Mesenchymal stem cell (in vitro differentiated cells and primary cell): ENCODE measurements at regions not wholly inside any gene's neighbourhood (a gene's known extent, or its start where the extent isn't known, plus 50 kb on each side); places are given as distances from the start of the nearest gene placed in this dataset.

Experiments
- DNase-seq: peaks from one replicate; pipeline ENCODE4 v3.0.0-alpha.2; 2013
- H2AFZ ChIP-seq: one replicate; pipeline ENCODE4 v1.6.1; 2013; ENCODE audit warnings: low read depth, mild to moderate bottlenecking, control low read depth, inconsistent platforms, low read length, moderate library complexity
- H2AK5ac ChIP-seq: 2 replicates; pipeline ENCODE4 v1.6.1; 2013; ENCODE audit warnings: low read length, moderate library complexity, mild to moderate bottlenecking, inconsistent platforms; ENCODE audit not compliant: severe bottlenecking
- H2BK120ac ChIP-seq: one replicate; pipeline ENCODE4 v1.6.1; 2013; ENCODE audit warnings: low read depth, mild to moderate bottlenecking, inconsistent platforms, low read length, moderate library complexity
- H2BK12ac ChIP-seq, 2 experiments: one replicate each; pipeline ENCODE4 v1.6.1; 2013; ENCODE audit warnings: inconsistent platforms in 2 of 2, low read length in 2 of 2, mild to moderate bottlenecking in 2 of 2, moderate library complexity in 2 of 2, control low read depth in 1 of 2
- H2BK15ac ChIP-seq: one replicate; pipeline ENCODE4 v1.6.1; 2013; ENCODE audit warnings: mild to moderate bottlenecking, low read depth, inconsistent platforms; ENCODE audit not compliant: poor library complexity, severe bottlenecking
- H2BK5ac ChIP-seq: 2 replicates; pipeline ENCODE4 v1.6.1; 2013; ENCODE audit warnings: low read depth, mild to moderate bottlenecking, low read length, control low read depth, inconsistent platforms; ENCODE audit not compliant: poor library complexity, severe bottlenecking
- H3K14ac ChIP-seq, 2 experiments: one replicate each; pipeline ENCODE4 v1.6.1; 2013; ENCODE audit warnings: inconsistent platforms in 2 of 2, low read length in 2 of 2, control low read depth in 1 of 2, mild to moderate bottlenecking in 1 of 2, moderate library complexity in 1 of 2
- H3K18ac ChIP-seq, 2 experiments: one replicate each; pipeline ENCODE4 v1.6.1; 2013; ENCODE audit warnings: inconsistent platforms in 2 of 2, low read length in 2 of 2, control low read depth in 1 of 2, low read depth in 1 of 2, mild to moderate bottlenecking in 1 of 2
- H3K23ac ChIP-seq, 2 experiments: one replicate each; pipeline ENCODE4 v1.6.1; 2013; ENCODE audit warnings: inconsistent platforms in 2 of 2, low read length in 2 of 2, mild to moderate bottlenecking in 2 of 2, moderate library complexity in 2 of 2, control low read depth in 1 of 2
- H3K27ac ChIP-seq: 2 replicates; pipeline ENCODE4 v1.5.1; 2013; ENCODE audit warnings: mild to moderate bottlenecking, moderate library complexity, low read length, control low read depth, inconsistent platforms; ENCODE audit not compliant: poor library complexity, severe bottlenecking
- H3K27me3 ChIP-seq, 2 experiments: 2 replicates each; pipeline versions ENCODE4 v1.6.1 to v1.7.0; 2013; ENCODE audit warnings: low read length in 2 of 2, mild to moderate bottlenecking in 2 of 2, moderate library complexity in 2 of 2, control low read depth in 1 of 2, inconsistent platforms in 1 of 2; ENCODE audit not compliant: control insufficient read depth in 1 of 2, insufficient read depth in 1 of 2
- H3K36me3 ChIP-seq, 2 experiments: 2 replicates each; pipeline versions ENCODE4 v1.6.1 to v1.7.0; 2013; ENCODE audit warnings: low read length in 2 of 2, control low read depth in 1 of 2, inconsistent platforms in 1 of 2, low read depth in 1 of 2, mild to moderate bottlenecking in 1 of 2; ENCODE audit not compliant: insufficient read depth in 2 of 2, control insufficient read depth in 1 of 2
- H3K4ac ChIP-seq, 2 experiments: one replicate each; pipeline ENCODE4 v1.6.1; 2013; ENCODE audit warnings: inconsistent platforms in 2 of 2, low read length in 2 of 2, mild to moderate bottlenecking in 2 of 2, moderate library complexity in 2 of 2, control low read depth in 1 of 2, low read depth in 1 of 2
- H3K4me1 ChIP-seq: 2 replicates; pipeline ENCODE4 v1.6.1; 2013; ENCODE audit warnings: low read depth, low read length, control low read depth; ENCODE audit not compliant: control insufficient read depth, insufficient read depth
- H3K4me2 ChIP-seq: 2 replicates; pipeline ENCODE4 v1.6.1; 2013; ENCODE audit warnings: low read length, mild to moderate bottlenecking, inconsistent platforms; ENCODE audit not compliant: poor library complexity, severe bottlenecking
- H3K4me3 ChIP-seq, 2 experiments: 2 replicates each; pipeline versions ENCODE4 v1.5.1 to v1.7.0; 2013; ENCODE audit warnings: low read length in 2 of 2, mild to moderate bottlenecking in 2 of 2, control low read depth in 1 of 2, low read depth in 1 of 2; ENCODE audit not compliant: insufficient read depth in 1 of 2
- H3K79me1 ChIP-seq: replicated peaks from 2 replicates; pipeline ENCODE4 v1.6.1; 2013; ENCODE audit warnings: mild to moderate bottlenecking, control low read depth, low read length, inconsistent platforms; ENCODE audit not compliant: poor library complexity, severe bottlenecking
- H3K9ac ChIP-seq: 2 replicates; pipeline ENCODE4 v1.7.0; 2013; ENCODE audit warnings: mild to moderate bottlenecking, low read length, moderate library complexity
- H3K9me3 ChIP-seq: 2 replicates; pipeline ENCODE4 v1.7.0; 2013; ENCODE audit warnings: mild to moderate bottlenecking, low read length; ENCODE audit not compliant: control insufficient read depth
- H4K8ac ChIP-seq: one replicate; pipeline ENCODE4 v1.6.1; 2013; ENCODE audit warnings: inconsistent platforms, mild to moderate bottlenecking, low read length, moderate library complexity
- H4K91ac ChIP-seq: one replicate; pipeline ENCODE4 v1.6.1; 2013; ENCODE audit warnings: mild to moderate bottlenecking, low read length, inconsistent platforms
- WGBS: methylation state at CpG from one replicate; pipeline ENCODE4 v1.1.7; 2013; ENCODE audit warnings: mixed read lengths; 5-methylcytosine and 5-hydroxymethylcytosine counted together

DNA sequence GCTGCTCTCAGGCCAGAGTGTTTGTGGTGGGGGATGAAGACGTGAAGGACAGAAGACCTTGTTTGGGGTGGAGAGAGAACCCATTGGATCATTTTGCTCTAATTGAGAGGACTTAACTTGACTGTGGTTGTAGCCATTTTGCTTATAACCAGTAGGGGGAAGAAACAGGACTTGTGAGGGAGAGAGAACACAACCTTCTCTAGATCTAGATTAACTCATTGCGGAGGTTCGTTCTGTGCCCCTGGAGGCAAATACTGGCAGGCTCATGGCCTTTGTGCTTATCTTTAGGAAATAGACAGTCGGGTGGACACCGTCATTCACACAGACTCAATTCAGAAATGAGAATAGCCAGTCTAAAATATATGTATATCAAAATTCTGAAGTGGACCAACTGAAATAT is 147.0 kb upstream of the LHCGR start:
- no peak overlapping the region for H3K23ac ChIP-seq
- H3K79me1 ChIP-seq = no peaks in the 10 kb centered on the region
- H4K91ac ChIP-seq = no peak overlapping the region
- no peak overlapping the region for H4K8ac ChIP-seq
- no peak overlapping the region for H2BK12ac ChIP-seq
- no peaks in the 10 kb centered on the region for H3K4me1 ChIP-seq
- no peak overlapping the region for H2BK5ac ChIP-seq
- no peak for DNase-seq
- no peak overlapping the region for H3K4me3 ChIP-seq
- H2AK5ac ChIP-seq = no peak overlapping the region
- H3K9ac ChIP-seq = no peak overlapping the region
- no peak overlapping the region for H3K4me2 ChIP-seq
- H2AFZ ChIP-seq = no peak overlapping the region
- no peaks in the 10 kb centered on the region for H3K36me3 ChIP-seq
- H2BK15ac ChIP-seq = no peak overlapping the region
- no peaks in the 10 kb centered on the region for H3K9me3 ChIP-seq
- peaks cover 0 to 8% of the 10 kb centered on the region in 2 experiments for H3K27me3 ChIP-seq
- no peak overlapping the region for H3K14ac ChIP-seq
- H3K4ac ChIP-seq = no peak overlapping the region
- 74% methylated on average over 2 of the region's 5 CpGs for WGBS
- no peak overlapping the region for H3K18ac ChIP-seq
- H3K27ac ChIP-seq = no peak overlapping the region
- H2BK120ac ChIP-seq = no peak overlapping the region

DNA sequence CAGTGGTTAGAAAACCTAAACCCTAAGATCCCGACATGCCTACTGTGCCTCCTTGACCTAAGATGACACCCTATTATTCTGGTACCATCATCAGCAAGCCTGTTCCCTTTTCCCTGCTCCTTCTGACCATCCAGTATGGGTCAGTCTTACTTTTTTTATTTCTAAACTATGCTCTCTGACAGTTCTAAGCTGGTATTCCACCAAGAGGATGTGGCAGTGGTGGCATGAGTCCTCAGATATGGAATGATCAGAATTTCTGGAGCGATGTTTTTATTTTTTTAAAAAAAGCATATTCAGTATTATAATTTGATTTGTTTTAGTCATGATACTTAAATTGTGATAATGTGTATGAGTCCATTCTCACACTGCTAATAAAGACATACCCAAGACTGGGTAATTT is 145.9 kb upstream of the LHCGR start:
- no peak overlapping the region for H2BK15ac ChIP-seq
- no peak overlapping the region for H3K18ac ChIP-seq
- H3K4me1 ChIP-seq = no peaks in the 10 kb centered on the region
- no peak overlapping the region for H3K4me3 ChIP-seq
- no peaks in the 10 kb centered on the region for H3K27me3 ChIP-seq
- H4K8ac ChIP-seq = no peak overlapping the region
- H4K91ac ChIP-seq = no peak overlapping the region
- no peak overlapping the region for H2BK5ac ChIP-seq
- no peak overlapping the region for H2AFZ ChIP-seq
- H3K4me2 ChIP-seq = no peak overlapping the region
- no peak overlapping the region for H3K4ac ChIP-seq
- no peak overlapping the region for H3K23ac ChIP-seq
- no peak for DNase-seq
- no peak overlapping the region for H3K9ac ChIP-seq
- no peaks in the 10 kb centered on the region for H3K36me3 ChIP-seq
- no peak overlapping the region for H2AK5ac ChIP-seq
- no peak overlapping the region for H2BK120ac ChIP-seq
- H3K9me3 ChIP-seq = no peaks in the 10 kb centered on the region
- H3K27ac ChIP-seq = no peak overlapping the region
- H2BK12ac ChIP-seq = no peak overlapping the region
- WGBS = 73% methylated on average over 1 of the region's 2 CpGs
- no peak overlapping the region for H3K14ac ChIP-seq
- H3K79me1 ChIP-seq = no peaks in the 10 kb centered on the region

DNA sequence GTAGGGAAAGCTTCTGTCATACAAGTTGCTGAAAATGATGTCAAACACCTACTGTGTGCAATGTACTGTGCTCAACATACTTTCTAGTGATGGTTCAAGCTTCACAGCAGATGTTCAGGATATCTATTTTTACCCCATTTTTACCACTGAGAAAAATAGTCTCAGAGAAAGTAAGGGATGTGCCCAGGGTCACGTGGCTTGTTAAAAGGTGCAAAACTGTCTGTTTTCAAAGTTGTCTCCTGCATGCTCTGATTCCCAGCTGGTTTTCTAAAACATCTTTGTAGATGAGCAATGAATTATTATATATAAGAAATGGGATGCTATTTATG is 145.5 kb upstream of the LHCGR start:
- H3K23ac ChIP-seq = no peak overlapping the region
- H2AFZ ChIP-seq = no peak overlapping the region
- no peak overlapping the region for H2BK15ac ChIP-seq
- no peak overlapping the region for H4K8ac ChIP-seq
- no peaks in the 10 kb centered on the region for H3K79me1 ChIP-seq
- no peak overlapping the region for H2BK120ac ChIP-seq
- H3K9ac ChIP-seq = no peak overlapping the region
- no peak overlapping the region for H3K4me3 ChIP-seq
- no peak overlapping the region for H2BK12ac ChIP-seq
- no peak overlapping the region for H4K91ac ChIP-seq
- no peak for DNase-seq
- H3K27ac ChIP-seq = no peak overlapping the region
- no peak overlapping the region for H3K14ac ChIP-seq
- no peaks in the 10 kb centered on the region for H3K36me3 ChIP-seq
- H3K18ac ChIP-seq = no peak overlapping the region
- no peak overlapping the region for H3K4me2 ChIP-seq
- no peak overlapping the region for H3K4ac ChIP-seq
- H3K27me3 ChIP-seq = no peaks in the 10 kb centered on the region
- H2BK5ac ChIP-seq = no peak overlapping the region
- WGBS = no CpG with 5 or more reads among the region's 1 CpG
- H2AK5ac ChIP-seq = no peak overlapping the region
- H3K4me1 ChIP-seq = no peaks in the 10 kb centered on the region
- no peaks in the 10 kb centered on the region for H3K9me3 ChIP-seq

DNA sequence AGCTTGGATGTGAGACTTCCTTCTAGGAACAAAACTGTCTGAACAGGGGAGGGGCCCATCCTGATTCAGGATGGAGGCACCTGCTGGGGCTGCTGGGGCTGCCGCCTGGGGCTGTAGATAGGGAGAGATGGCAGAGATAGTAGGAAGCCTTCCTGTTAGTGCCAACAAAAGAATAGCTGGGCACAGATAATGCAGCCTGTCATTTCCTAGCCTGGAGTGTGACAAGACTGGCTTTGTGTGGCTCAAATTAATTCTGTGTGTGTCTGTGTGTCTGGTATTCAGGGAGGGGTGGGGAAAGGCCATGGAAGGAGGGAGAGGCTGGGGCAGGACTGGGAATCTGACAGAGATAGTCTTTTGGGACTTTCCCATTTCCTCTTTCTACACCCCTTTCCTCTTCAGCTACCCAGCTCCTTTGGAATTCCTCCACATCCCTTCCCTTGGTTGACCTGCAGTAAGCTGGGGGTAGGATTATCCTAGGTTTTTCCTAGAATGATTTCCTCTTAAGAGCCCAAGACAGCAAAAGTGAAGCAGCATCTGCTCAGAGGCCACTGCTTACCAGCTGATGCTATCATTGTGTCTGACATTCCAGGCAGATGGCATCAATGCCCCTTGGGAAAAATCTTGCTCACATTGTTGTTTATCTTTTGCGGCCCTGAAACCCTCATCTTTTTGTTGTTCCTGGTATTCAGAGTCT is 144.9 kb upstream of the LHCGR start:
- Histone ChIP-seq H4K8ac (no peak overlapping the region), H3K4me3 (no peak overlapping the region), H4K91ac (no peak overlapping the region), H2BK15ac (no peak overlapping the region), H2AFZ (no peak overlapping the region), H3K27me3 (no peaks in the 10 kb centered on the region), H3K27ac (no peak overlapping the region), H2BK5ac (no peak overlapping the region), H3K4me2 (no peak overlapping the region), H3K23ac (no peak overlapping the region), H3K18ac (no peak overlapping the region), H3K4me1 (no peaks in the 10 kb centered on the region), H2BK120ac (no peak overlapping the region), H2BK12ac (no peak overlapping the region), H3K9me3 (no peaks in the 10 kb centered on the region), H3K36me3 (no peaks in the 10 kb centered on the region), H3K79me1 (no peaks in the 10 kb centered on the region), H3K4ac (no peak overlapping the region), H3K9ac (no peak overlapping the region), H2AK5ac (no peak overlapping the region), H3K14ac (no peak overlapping the region)
- no peak for DNase-seq
- WGBS = 64% methylated on average over 2 of the region's 2 CpGs
